ENCODE measurements at regions not wholly inside any gene's neighbourhood (a gene's known extent, or its start where the extent isn't known, plus 50 kb on each side); places are given as distances from the start of the nearest gene placed in this dataset.

- Histone ChIP-seq H3K4me2 (ENCODE audit: insufficient read depth, low read length) (no peak overlapping the region), H3K27me3 (ENCODE audit: control insufficient read depth in 2 of 2, insufficient read depth in 2 of 2, low read length in 2 of 2) (no peaks in the 10 kb centered on the region), H3K4me1 (replicated peaks in 1 of 2; ENCODE audit: control insufficient read depth in 2 of 2, insufficient read depth in 2 of 2, low read length in 2 of 2) (no peaks in the 10 kb centered on the region), H3K27ac (ENCODE audit: extremely low read depth, low read depth, low read length) (no peak overlapping the region), H3K36me3 (ENCODE audit: control insufficient read depth, insufficient read depth, low read length) (no peaks in the 10 kb centered on the region), H4K20me1 (replicated peaks; ENCODE audit: control insufficient read depth, insufficient read depth, low read length) (no peaks in the 10 kb centered on the region), H2AFZ (ENCODE audit: low read depth, low read length) (no peak overlapping the region), H3K9me3 (replicated peaks; ENCODE audit: control insufficient read depth, insufficient read depth, low read depth, low read length) (no peaks in the 10 kb centered on the region), H3K4me3 (no peak overlapping the region), H3K9ac (ENCODE audit: insufficient read depth in 1 of 2, low read depth in 2 of 2, low read length in 2 of 2) (no peak overlapping the region), H3K79me2 (ENCODE audit: control insufficient read depth, insufficient read depth, low read length) (no peaks in the 10 kb centered on the region), H3K9me1 (ENCODE audit: control insufficient read depth, insufficient read depth, low read length) (no peaks in the 10 kb centered on the region)
- FAIRE-seq: no peak
- ChIA-PET CTCF (ENCODE audit: low intra/inter-chr PET ratio) (interaction anchor here (3.2 kb wide), 1 partner anchor 375 kb away, joined by 9 read pairs; no protein-coding TSS in a partner anchor), POLR2A (no interaction called here)
- DNase-seq (ENCODE audit: extremely low read depth in 1 of 4, low spot score in 3 of 4): no peak
- BruUV-seq (replicated peaks): no TSS peak
- intact Hi-C loops (cut with micrococcal nuclease) (loop anchor here (2.0 to 5.0 kb wide), 2 partner anchors 231 to 374 kb away; no protein-coding TSS in a partner anchor), in situ Hi-C loops (cut with MboI) (loop anchor here (25.0 kb wide), 1 partner anchor 501 kb away; no protein-coding TSS in a partner anchor)
- 0% methylated on average over 2 of the region's 2 CpGs for WGBS (ENCODE audit: insufficient coverage, low coverage, missing lambda C conversion rate)
- ATAC-seq: no peak
- TF ChIP-seq ASH1L (IDR thresholded peaks at IDR 0.05; ENCODE audit: borderline replicate concordance, low read depth, partially characterized antibody) (no peak), ATF7 (IDR thresholded peaks at IDR 0.05) (no peak), RBM25 (IDR thresholded peaks at IDR 0.05; ENCODE audit: low read depth, low read length, severe bottlenecking) (no peak), SMC3 (conservative IDR thresholded peaks at IDR 0.05; ENCODE audit: insufficient read depth, low read depth, low read length) (no peak), ZNF263 (CRISPR knock-in tag; IDR thresholded peaks at IDR 0.05; ENCODE audit: borderline replicate concordance) (no peak), ZNF174 (CRISPR knock-in tag; IDR thresholded peaks at IDR 0.05) (no peak), ZNF444 (CRISPR knock-in tag; IDR thresholded peaks at IDR 0.05) (no peak), FOXO4 (CRISPR knock-in tag; IDR thresholded peaks at IDR 0.05) (no peak), TFAP4 (CRISPR knock-in tag; IDR thresholded peaks at IDR 0.05; ENCODE audit: borderline replicate concordance) (no peak), REST (IDR thresholded peaks at IDR 0.05; ENCODE audit: borderline replicate concordance) (no peak), REST (CRISPR knock-in tag; IDR thresholded peaks at IDR 0.05; ENCODE audit: low read depth) (no peak)
Measured at GRCh38 chr14:60563113-60563512, 54.2 kb downstream of the SIX6 start.

Data from K562 (cell line).